ENCODE measurements at regions not wholly inside any gene's neighbourhood (a gene's known extent, or its start where the extent isn't known, plus 50 kb on each side); places are given as distances from the start of the nearest gene placed in this dataset.

DNA sequence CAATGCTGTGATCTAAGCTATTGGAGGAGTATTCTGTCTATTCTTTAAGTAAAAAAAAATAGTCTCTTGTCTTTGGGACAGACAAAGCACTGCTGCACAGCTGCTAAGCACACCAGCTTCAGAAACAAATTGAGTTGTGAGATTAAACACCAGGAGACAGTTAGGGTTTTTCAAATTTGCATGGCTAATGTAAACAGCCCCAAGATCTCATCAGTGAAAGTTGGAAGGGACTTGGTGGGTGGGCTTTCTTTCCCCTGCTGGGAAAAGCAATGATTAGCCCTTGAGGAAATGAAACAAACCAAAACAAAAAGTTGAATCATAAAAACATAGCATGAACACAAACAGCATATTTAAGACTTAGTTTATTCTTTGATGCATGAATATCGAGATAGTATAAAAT is 143.6 kb upstream of the SLITRK1 start:
- DNase-seq (ENCODE audit: low read depth), result peak; percentile 1
- no peak for TF ChIP-seq CTCF (IDR thresholded peaks at IDR 0.05; ENCODE audit: insufficient read depth, low read depth, low read length, missing control alignments)
- H3K4me3 ChIP-seq (ENCODE audit: low read depth, low read length), result no peak overlapping the region

GRCh38 chr13:83996415-83996814 is 114.1 kb upstream of the SLITRK1 start:
- no peak overlapping the region for H3K4me3 ChIP-seq (ENCODE audit: low read depth, low read length)
- TF ChIP-seq CTCF (IDR thresholded peaks at IDR 0.05; ENCODE audit: insufficient read depth, low read depth, low read length, missing control alignments), result no peak
- no peak for DNase-seq (ENCODE audit: low read depth)

GRCh38 chr13:83995930-83996329 is 113.7 kb upstream of the SLITRK1 start:
- H3K4me3 ChIP-seq (ENCODE audit: low read depth, low read length), result no peak overlapping the region
- DNase-seq (ENCODE audit: low read depth), result no peak
- TF ChIP-seq CTCF (IDR thresholded peaks at IDR 0.05; ENCODE audit: insufficient read depth, low read depth, low read length, missing control alignments), result no peak

DNA sequence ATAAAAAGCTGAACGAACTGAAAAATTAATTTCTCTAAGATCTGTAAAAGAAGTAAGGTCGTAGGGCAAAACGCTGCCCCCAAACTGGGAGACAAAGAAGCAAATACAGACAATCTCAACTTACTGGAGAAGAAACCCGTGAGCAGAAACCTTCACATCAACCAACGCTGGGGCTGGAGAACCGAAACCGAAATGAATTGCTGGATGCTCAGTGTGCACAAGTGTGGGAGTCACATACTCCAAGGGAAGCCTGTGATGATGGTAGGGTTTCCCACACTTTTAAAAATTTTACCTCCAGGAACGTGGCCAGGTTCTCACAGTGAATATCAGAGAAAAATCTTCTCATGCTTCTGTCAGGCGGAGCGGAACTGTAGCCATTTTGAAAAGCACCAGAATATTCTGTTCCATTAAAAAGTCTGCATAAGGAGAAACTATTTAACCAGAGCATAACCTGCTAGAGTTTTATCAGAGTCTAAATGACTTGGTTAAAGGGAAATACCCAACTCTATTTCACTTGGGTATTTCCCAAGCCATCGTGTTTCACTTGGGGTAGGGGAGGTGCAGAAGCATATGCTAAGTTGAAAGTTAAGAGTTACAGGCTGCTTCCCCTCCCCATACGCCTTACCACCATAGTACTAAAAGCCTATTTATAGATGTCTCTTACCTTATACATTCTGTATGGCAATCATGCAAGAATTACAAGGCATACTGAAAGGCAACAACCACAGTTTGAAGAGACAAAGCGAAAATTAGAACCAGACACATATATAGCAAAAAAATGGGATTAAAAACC is 110.5 kb upstream of the SLITRK1 start:
- peak overlapping the region; percentile 43 for H3K4me3 ChIP-seq (ENCODE audit: low read depth, low read length)
- peak; percentile 71 for DNase-seq (ENCODE audit: low read depth)
- no peak for TF ChIP-seq CTCF (IDR thresholded peaks at IDR 0.05; ENCODE audit: insufficient read depth, low read depth, low read length, missing control alignments)

- no peak for TF ChIP-seq CTCF (IDR thresholded peaks at IDR 0.05; ENCODE audit: insufficient read depth, low read depth, low read length, missing control alignments)
- 0 out of 2 replicates have a peak overlapping the region, but pooled peaks have one; percentile 7 for H3K4me3 ChIP-seq (ENCODE audit: low read depth, low read length)
- DNase-seq (ENCODE audit: low read depth), result peak; percentile 50
These were observed 105.1 kb upstream of the SLITRK1 start for GRCh38 chr13:83987394-83987793.

GRCh38 chr13:83984793-83985192 is 102.5 kb upstream of the SLITRK1 start:
- no peak for DNase-seq (ENCODE audit: low read depth)
- TF ChIP-seq CTCF (IDR thresholded peaks at IDR 0.05; ENCODE audit: insufficient read depth, low read depth, low read length, missing control alignments), result no peak
- peak overlapping the region; percentile 10; the same call in 1 of the 2 replicates for H3K4me3 ChIP-seq (ENCODE audit: low read depth, low read length)

DNA sequence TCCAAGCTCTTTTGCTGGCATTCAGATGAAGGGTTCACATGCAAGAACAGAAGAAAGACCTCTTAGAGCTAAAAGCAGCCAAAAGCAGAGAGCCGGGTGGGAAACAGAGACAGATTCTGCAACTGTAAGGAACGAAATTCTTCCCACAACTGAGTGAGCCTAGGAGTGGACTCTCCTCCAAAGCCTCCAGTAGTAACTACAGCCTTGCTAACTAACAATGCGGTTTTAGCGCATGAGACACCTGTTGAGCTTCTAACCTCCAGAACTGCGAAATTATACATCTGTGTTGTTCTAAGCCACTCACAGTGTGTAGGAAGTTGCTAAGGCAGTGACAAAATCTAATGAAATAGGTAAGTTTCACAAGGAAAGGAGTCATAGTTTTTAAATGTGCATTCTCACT is 98.1 kb upstream of the SLITRK1 start:
- no peak for DNase-seq (ENCODE audit: low read depth)
- TF ChIP-seq CTCF (IDR thresholded peaks at IDR 0.05; ENCODE audit: insufficient read depth, low read depth, low read length, missing control alignments), result no peak
- H3K4me3 ChIP-seq (ENCODE audit: low read depth, low read length), result no peak overlapping the region

All from GM12865 (cell line).